ENCODE measurements at regions not wholly inside any gene's neighbourhood (a gene's known extent, or its start where the extent isn't known, plus 50 kb on each side); places are given as distances from the start of the nearest gene placed in this dataset.

- TF ChIP-seq CTCF (conservative IDR thresholded peaks at IDR 0.05; ENCODE audit: low read depth, low read length), result no peak
- Histone ChIP-seq H3K27me3 (ENCODE audit: insufficient read depth, low read depth) (no peaks in the 10 kb centered on the region), H3K4me3 (IDR thresholded peaks at IDR 0.05; ENCODE audit: insufficient read depth, low read depth, low read length) (no peak overlapping the region), H3K4me2 (no peak overlapping the region), H2AFZ (ENCODE audit: low read depth) (no peak overlapping the region), H3K36me3 (ENCODE audit: insufficient read depth) (no peaks in the 10 kb centered on the region), H3K9ac (no peak overlapping the region), H3K79me2 (ENCODE audit: insufficient read depth, low read depth) (no peaks in the 10 kb centered on the region), H3K4me1 (ENCODE audit: low read depth, poor library complexity, severe bottlenecking) (no peaks in the 10 kb centered on the region), H3K27ac (no peak overlapping the region), H4K20me1 (ENCODE audit: insufficient read depth) (no peaks in the 10 kb centered on the region)
Measured at GRCh38 chr18:4597301-4597700, 142.2 kb upstream of the DLGAP1 start.

GRCh38 chr18:4593895-4594294, 138.8 kb upstream of the DLGAP1 start:
- Histone ChIP-seq H3K4me2 (no peak overlapping the region), H3K27me3 (ENCODE audit: insufficient read depth, low read depth) (no peaks in the 10 kb centered on the region), H2AFZ (ENCODE audit: low read depth) (no peak overlapping the region), H3K4me3 (IDR thresholded peaks at IDR 0.05; ENCODE audit: insufficient read depth, low read depth, low read length) (no peak overlapping the region), H3K4me1 (ENCODE audit: low read depth, poor library complexity, severe bottlenecking) (no peaks in the 10 kb centered on the region), H3K79me2 (ENCODE audit: insufficient read depth, low read depth) (no peaks in the 10 kb centered on the region), H3K9ac (no peak overlapping the region), H4K20me1 (ENCODE audit: insufficient read depth) (no peaks in the 10 kb centered on the region), H3K27ac (no peak overlapping the region), H3K36me3 (ENCODE audit: insufficient read depth) (no peaks in the 10 kb centered on the region)
- no peak for TF ChIP-seq CTCF (conservative IDR thresholded peaks at IDR 0.05; ENCODE audit: low read depth, low read length)

GRCh38 chr18:4593459-4593858, 138.4 kb upstream of the DLGAP1 start:
- H3K4me3 ChIP-seq (IDR thresholded peaks at IDR 0.05; ENCODE audit: insufficient read depth, low read depth, low read length), result no peak overlapping the region

GRCh38 chr18:4589056-4589800, 134.1 kb upstream of the DLGAP1 start:
- no peaks in the 10 kb centered on the region for H3K36me3 ChIP-seq (ENCODE audit: insufficient read depth)
- no peak overlapping the region for H2AFZ ChIP-seq (ENCODE audit: low read depth)
- H4K20me1 ChIP-seq (ENCODE audit: insufficient read depth), result no peaks in the 10 kb centered on the region
- H3K4me1 ChIP-seq (ENCODE audit: low read depth, poor library complexity, severe bottlenecking), result peaks cover 5% of the 10 kb centered on the region
- H3K79me2 ChIP-seq (ENCODE audit: insufficient read depth, low read depth), result no peaks in the 10 kb centered on the region
- no peak overlapping the region for H3K4me3 ChIP-seq (IDR thresholded peaks at IDR 0.05; ENCODE audit: insufficient read depth, low read depth, low read length)
- no peak overlapping the region for H3K4me2 ChIP-seq
- H3K27me3 ChIP-seq (ENCODE audit: insufficient read depth, low read depth), result no peaks in the 10 kb centered on the region
- H3K27ac ChIP-seq, result no peak overlapping the region
- no peak overlapping the region for H3K9ac ChIP-seq
- no peak for TF ChIP-seq CTCF (conservative IDR thresholded peaks at IDR 0.05; ENCODE audit: low read depth, low read length)

More at GRCh38 chr18:4593459-4593858, 138.4 kb upstream of the DLGAP1 start:
- Histone ChIP-seq H3K4me2 (no peak overlapping the region), H3K79me2 (ENCODE audit: insufficient read depth, low read depth) (no peaks in the 10 kb centered on the region), H3K4me1 (ENCODE audit: low read depth, poor library complexity, severe bottlenecking) (no peaks in the 10 kb centered on the region), H2AFZ (ENCODE audit: low read depth) (no peak overlapping the region), H4K20me1 (ENCODE audit: insufficient read depth) (no peaks in the 10 kb centered on the region), H3K9ac (no peak overlapping the region), H3K36me3 (ENCODE audit: insufficient read depth) (no peaks in the 10 kb centered on the region), H3K27ac (no peak overlapping the region), H3K27me3 (ENCODE audit: insufficient read depth, low read depth) (no peaks in the 10 kb centered on the region)
- no peak for TF ChIP-seq CTCF (conservative IDR thresholded peaks at IDR 0.05; ENCODE audit: low read depth, low read length)

All from KMS-11 (cell line).